PC-9 (cell line): ENCODE measurements at regions not wholly inside any gene's neighbourhood (a gene's known extent, or its start where the extent isn't known, plus 50 kb on each side); places are given as distances from the start of the nearest gene placed in this dataset.

Experiments used
- CTCF ChIP-seq: fragments of 200-600 bp; sonication (generic); conservative IDR thresholded peaks from 2 replicates; pipeline ENCODE4 v1.6.1; 2017; ENCODE audit warnings: mixed run types, antibody characterized with exemption, mild to moderate bottlenecking, moderate library complexity
- EZH2 ChIP-seq: fragments of 200-600 bp; sonication (generic); IDR thresholded peaks from 2 replicates; pipeline ENCODE4 v1.8.0; 2017; ENCODE audit warnings: antibody characterized with exemption, low read depth

GRCh38 chr10:33708561-33708960 lies 374.1 kb upstream of the NRP1 start:
- no peak for TF ChIP-seq CTCF
- no peak for TF ChIP-seq EZH2
